HG03439 (cell line): ENCODE measurements at regions not wholly inside any gene's neighbourhood (a gene's known extent, or its start where the extent isn't known, plus 50 kb on each side); places are given as distances from the start of the nearest gene placed in this dataset.
"Not testable (repeated sequence)": the region's sequence is repeated elsewhere in the genome, so short reads cannot be mapped to it uniquely, and the experiment has no call there.

Experiments used
- ATAC-seq: cut with Tn5 transposase; IDR thresholded peaks from one replicate; pipeline ENCODE4 v1.9.1; 2021; ENCODE audit warnings: mild to moderate bottlenecking, moderate library complexity; ENCODE audit not compliant: unreplicated experiment

DNA sequence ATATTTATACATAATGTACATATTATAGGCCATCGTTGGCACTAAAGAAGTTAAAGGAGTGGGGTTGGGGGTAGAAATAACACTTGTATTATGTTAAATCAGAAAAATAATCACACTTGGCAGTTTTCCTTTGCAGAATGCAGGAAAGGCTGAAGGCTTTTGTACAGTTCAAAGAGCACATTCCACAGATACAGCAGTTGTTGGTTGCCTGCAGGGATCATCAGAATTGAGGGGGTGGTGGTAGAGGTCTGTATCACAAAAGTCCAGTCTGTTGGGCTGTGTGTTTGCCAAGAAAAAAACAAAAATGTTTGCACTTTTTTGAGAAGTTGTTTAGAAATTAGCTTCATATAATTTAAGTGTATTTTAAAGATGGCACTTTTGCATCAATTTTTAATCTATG, 231.8 kb upstream of the FOXP2 start:
- no peak for ATAC-seq

DNA sequence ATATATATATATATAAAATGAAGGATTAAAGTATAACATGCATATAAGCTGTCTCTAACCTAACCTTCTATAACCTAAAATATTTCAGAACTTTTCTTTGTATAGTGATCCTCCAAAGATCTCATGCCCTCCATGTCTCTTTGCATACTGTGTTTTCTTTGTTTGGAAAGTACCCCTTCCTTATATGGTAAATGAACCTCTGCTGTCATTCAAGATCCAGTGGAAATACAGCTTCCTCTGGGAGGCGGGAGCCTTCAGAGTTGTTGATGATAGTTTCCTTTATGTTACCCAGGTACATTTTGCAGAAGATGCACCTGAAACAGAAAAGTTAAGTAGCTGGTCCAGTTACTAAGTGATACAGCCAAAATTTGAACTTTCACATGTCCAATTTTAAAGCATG, 233.3 kb upstream of the FOXP2 start:
- no peak for ATAC-seq

DNA sequence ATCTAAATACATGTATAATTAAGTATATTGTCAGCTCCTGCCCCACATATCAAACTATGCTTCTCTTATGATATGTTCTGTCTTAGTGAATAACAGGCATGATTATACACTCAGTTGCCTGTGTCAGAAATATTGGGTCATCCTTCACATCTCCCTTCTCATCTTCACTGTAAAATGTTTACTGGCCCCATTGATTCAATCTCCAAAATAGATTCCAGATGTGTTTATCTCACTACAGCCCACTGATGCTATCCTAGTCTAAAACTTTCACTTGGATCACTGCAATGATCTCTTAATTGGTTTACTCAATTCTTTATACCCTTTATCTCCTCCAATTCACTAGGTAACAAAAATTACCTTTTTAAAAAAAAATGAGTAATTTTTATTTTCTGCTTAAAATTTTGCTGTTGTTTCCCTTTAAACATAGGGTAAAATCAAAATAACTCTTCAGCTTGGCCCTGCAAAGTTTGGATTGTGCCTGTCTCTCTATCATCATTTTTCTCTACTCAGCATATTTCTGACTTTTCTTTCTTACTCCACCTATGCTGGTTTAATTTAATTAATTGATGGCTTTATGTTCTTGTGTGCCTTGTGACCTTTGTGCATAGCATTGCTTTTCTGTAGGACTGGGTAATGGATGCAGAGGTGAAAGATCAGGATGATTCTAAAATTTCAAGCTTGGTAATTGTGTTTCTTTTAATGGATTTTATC, 233.9 kb upstream of the FOXP2 start:
- no peak for ATAC-seq

DNA sequence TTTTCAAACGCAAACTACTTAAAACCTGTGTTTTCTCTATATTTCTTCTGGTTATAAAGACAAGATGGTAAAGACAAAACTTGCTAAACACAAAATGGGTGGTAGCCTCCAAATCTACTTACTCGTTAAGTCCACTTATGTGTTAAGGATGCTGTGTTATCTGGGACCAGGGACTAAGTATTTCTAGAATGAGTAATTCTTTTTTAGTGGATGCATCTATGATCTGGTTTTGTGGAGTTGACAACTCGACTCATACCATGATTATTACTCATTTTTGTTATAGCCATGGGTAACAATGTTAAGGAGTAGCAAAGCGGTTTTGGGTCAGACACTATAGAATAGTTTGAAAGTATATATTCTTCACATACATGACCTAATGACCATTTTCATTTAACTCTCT, 239.5 kb upstream of the FOXP2 start:
- no peak for ATAC-seq

DNA sequence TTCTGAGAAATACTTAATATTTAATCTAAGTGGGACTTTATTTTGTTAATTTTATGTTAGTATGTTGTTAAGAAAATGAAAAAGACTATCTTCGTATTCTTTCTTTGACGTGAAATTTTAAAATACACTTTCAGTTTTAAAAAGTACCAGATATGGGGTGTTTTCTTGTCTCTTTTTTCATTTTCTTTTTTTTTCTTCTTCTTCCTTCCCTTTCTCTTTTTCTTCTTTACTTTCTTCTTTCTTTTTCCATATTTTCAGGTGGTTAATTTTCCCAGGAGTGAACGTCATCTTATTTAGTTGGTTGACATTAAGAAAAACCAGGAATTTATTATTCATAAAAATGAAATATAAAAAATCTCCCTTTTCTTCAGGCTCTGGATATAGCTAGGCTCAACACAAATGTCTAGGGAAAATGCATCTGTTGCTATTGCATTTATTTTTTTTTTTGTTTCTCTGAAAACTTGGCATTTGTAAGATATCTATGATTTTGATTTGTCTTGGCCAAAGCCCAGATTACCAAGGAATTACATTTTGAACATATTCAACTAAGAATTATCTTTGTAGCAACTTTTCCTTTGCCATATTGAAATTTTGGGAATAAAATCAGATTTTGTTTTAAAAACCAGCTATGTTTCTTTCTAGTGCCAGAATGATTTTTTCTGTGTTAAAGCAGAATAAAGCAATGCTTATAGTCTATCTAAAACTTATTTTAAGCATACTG, 241.3 kb upstream of the FOXP2 start:
- no peak for ATAC-seq

DNA sequence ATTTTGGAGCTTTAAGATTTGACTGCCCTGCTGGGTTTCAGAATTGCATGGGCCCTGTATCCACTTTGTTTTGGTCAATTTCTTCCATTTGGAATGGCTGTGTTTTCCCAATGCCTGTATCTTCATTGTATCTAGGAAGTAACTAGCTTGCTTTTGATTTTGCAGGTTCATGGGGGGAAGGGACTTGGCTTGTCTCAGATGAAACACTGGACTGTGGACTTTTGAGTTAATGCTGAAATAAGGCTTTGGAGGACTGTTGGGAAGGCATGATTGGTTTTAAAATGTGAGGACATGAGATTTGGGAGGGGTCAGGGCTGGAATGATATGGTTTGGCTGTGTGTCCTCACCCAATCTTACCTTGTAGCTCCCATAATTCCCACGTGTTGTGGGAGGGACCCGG, 245.2 kb upstream of the FOXP2 start:
- ATAC-seq = not testable (repeated sequence)

DNA sequence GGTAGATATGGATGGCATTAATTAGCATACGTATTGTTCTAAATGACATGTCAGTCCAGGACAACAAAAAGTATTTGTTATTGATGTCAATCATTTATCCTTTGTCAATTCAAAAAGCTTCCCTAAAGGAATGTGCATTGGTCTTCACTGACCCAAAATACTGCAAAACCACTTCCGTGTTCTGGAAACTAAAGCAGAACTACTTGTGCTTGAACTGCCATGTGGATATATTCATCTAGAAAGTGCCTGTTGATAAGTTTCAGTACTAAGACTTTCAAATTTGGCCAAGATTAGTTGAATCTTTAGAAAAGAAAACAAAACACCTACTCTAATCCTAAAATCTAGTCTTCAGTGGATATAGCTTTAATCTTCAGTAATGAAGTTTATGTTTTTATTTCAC, 242.1 kb upstream of the PPP1R3A start:
- no peak for ATAC-seq

DNA sequence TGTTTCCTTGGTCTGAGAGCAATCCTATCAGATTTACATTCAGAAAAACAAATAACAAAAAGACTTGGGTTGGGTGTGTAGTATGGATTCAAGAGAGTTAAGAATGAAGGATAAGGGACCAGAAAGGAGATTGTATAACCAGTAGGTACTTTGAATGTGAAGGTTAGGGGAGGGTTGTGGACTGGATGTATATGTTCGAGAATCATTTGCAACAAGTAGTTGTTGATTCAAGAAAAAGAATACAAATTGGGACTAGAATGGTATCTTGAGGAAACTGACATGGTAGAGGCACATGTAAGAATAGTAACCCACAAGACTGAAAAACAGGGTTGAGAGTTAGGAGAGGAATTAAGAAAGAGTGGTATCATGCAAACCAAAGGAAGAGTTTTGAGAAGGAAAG, 240.0 kb upstream of the PPP1R3A start:
- ATAC-seq = no peak

DNA sequence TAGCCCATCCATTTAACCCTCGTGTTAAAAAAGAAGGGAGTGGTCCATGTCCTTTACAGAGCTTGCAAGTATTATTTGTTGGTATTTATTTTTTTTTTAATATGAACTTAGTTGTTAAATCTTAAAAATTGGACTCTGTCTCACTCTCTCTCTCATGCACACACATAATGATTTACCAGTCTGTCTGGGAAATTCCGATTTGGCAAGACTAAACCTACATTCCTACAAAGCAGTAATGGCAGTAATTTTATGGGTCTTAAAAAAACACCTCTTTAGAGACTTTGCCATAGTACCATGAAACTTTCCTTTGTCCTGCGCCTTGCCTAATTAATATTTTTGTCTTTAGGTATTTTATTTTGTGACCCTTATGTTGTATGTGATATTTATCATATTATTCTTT, 239.5 kb upstream of the PPP1R3A start:
- ATAC-seq = no peak

DNA sequence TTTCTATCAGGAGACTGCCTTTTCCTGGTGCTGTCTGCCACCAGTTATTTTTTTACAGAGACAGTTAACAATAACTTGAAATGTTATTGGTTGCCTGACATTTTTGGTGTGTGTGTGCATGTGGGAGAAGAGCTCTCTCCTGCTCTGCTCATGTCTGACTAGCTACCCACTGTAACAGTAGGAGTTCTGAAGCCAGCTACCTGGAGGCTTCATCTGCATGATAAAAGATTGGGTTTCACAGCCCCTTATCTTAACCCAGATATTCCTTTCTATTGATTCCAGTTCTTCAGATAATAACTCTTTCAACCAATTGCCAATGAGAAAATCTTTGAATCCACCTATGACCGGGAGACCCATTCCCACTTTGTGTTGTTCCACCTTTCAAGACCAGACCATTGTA, 237.4 kb upstream of the PPP1R3A start:
- ATAC-seq = no peak

DNA sequence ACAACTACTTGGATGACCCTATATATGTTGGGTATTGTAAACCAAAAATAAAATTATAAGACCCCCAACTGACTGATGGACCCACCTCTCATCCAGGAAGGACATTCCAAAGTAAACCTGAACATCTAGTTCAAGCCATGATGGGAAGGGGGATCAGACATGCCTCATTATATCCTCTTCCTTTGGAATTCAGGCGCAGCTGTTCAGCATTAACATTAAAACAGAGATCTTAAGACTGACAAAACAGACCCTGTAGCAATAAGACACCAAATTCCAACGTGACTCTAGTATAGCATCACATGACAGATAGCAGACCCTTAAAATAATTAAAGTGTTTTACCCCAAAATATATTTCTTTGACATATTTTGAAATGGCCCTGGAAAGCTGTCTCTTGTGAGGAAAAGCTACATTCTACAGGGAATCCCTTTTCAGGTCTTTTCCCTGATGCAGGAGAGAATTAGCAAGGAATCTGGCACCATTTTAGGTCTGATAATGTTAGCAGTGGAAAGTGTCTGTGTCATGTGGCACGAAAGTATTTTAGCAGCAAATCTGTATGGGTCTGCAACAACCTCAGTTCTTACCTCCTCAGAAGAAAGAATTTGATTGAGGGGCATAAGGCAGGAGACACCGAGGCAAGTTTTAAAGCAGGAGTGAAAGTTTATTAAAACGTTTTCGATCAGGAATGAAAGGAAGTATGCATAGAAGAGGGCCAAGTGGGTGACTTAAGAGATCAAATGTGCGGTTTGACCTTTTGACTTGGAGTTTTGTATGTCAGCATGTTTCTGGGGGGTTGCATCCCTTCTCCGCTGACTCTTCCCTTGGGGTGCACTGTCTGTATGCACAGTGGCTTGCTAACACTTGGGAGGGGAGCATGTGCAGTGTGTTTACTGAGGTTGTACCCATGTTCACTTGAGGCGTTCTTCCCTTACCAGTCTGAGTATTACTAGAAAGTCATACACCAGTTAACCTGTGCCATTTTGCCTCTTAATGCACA, 236.6 kb upstream of the PPP1R3A start:
- ATAC-seq = no peak

DNA sequence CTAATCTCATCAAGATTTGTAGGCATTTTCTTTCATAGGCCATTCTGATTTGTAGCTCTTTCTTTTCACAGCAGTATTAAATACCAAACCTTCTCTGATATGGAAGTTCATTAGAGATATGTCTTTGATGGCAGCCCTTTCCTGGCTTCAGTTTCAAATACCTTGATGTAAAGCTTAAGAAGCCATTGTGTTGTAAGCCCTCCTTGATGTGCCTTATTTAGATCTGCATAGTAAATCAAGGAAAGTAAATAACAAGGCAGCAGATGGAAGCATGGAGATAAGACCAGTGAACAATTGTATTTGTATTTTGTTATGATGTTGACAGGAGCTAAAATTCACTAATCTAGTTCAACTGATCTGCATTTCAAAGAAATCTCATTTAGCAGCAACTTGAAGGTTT, 234.9 kb upstream of the PPP1R3A start:
- no peak for ATAC-seq

DNA sequence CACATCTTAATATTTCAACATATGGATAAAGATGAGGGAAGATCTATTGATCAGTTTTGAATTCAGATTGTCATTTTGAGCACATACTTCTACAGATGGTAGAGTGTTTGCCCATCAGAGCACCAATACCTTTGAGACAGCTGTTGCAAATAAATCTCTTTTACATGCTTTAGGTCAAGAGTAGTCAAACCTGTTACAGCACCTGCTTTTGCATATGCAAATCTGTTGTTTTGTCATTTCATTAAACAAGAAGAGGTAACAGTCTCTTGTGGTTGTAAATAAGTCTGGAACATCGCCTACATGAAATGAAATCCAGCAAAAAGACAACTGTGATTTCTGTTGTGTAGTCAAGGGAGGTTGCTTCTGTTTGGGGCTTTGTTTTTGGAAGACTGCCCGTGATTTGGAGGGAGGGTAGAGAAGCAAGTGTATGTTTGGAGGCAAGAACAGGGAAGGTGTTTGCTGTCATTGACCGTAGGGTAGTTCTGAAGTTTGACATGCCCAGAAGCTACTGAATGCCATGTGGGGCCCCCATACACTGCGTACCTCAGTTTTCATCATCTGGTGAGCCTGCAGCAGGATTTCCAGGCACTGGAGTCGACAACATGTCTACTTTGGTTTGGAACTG, 233.6 kb upstream of the PPP1R3A start:
- no peak for ATAC-seq

DNA sequence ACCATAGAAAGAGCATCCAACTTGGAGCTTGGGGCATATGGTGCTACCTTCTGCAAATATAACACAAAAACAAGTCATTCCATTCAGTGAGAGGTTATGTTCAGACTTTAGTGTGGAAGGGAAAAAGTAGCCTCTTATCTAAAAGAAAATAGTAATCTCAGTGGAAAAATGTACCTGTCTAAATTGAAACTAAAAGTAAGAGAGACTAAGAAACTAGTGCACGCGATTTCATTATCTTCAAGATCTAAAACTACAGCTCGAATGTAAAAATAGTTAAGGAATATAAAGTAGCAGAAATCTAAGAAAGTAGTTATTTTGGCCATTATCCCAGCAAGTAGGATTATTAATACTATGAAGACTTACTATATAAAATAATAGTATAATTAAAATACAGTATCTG, 233.0 kb upstream of the PPP1R3A start:
- no peak for ATAC-seq

DNA sequence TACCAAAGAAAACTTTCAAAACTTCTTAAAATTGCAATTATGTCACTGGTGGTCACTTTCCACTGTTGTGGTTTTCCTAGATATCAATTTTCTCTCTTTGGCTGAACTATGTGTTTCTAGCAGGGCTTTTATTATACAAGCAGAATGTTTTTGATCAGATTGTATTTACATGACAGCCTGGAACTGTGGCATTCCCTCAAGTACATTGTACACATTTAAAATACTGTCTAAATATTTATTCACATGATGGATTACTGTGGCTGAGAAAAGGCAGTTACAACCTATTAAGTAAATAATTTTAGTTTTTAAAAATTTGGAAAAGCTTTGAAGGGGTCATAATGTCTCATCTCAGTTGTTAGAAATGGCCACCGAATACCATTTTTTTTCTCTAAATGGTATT, 231.9 kb upstream of the PPP1R3A start:
- ATAC-seq = no peak

DNA sequence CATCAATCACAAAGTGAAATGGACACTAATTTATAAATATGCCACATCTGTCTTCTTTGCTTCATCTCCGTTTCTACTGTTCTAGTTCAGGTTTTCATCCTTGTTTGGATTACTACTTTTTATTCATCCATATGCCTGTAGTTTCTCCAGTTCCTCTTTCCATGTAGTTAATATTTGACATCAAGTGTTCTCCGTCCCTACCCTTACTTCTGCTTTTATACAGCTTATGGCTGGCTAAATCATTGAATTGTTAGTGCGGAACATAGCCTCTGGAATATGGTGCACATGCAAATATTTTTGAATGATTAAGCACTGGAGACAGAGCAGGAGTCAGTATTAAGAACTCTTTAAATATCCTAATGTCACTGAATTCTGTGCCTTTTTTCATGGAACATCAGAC, 230.0 kb upstream of the PPP1R3A start:
- ATAC-seq = no peak

DNA sequence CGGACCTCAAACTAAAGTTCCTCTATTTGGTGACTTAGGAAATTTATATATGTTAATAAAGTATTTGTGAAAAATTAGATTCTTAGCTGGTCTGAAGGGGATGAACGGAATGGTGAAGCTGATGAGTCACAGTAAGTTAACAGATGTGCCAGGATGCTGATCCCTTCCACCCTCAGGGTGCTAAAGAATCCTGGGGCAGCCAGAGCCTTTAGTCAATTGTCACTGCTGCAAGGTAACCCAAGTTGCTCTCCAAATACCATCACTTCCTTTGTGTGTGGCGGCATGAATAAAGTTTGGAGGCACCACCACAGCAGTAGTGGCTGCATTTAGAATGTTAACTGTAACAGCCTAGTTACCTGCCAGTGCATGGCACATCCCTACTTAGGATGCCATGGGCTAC, 222.6 kb upstream of the PPP1R3A start:
- no peak for ATAC-seq

DNA sequence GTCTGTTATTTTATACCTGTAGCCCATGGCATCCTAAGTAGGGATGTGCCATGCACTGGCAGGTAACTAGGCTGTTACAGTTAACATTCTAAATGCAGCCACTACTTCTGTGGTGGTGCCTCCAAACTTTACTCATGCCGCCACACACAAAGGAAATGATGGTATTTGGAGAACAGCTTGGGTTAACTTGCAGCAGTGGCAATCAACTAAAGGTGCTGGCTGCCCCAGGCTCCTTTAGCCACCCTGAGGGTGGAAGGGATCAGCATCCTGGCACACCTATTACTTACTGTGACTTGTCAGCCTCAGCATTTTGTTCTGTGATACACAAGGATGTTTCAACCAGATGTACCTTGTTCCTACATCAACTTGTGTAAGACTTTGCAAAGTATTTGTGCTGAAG, 221.8 kb upstream of the PPP1R3A start:
- no peak for ATAC-seq

DNA sequence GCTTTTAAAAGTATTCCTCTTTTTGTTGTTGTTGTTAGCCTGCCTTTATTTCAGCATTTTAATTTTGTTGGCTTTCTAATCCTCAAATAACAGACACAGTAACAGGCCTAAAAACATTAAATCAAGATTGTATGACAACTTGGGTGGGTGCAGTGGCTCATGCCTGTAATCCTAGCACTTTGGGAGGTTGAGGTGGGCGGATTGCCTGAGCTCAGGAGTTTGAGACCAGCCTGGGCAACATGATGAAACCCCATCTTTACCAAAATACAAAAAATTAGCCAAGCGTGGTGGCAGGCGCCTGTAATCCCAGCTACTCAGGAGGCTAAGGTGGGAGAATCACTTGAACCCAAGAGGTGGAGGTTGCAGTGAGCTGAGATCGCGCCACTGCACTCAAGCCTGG, 220.9 kb upstream of the PPP1R3A start:
- not testable (repeated sequence) for ATAC-seq

DNA sequence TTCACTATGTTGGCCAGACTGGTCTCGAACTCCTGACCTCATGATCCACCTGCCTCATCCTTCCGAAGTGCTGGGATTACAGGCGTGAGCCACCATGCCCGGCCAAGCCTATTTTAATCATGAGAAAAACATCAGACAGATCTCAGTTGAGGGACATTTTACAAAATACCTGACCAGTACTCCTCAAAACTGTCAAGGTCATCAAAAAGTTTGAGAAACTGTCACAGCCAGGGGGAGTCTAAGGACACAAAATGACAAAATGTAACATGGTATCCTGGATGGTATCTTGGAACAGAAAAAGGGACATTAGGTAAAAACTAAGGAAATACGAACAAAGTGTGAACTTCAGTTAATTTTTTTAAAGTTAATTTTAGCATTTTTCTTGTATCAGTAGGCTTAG, 219.8 kb upstream of the PPP1R3A start:
- ATAC-seq = no peak

DNA sequence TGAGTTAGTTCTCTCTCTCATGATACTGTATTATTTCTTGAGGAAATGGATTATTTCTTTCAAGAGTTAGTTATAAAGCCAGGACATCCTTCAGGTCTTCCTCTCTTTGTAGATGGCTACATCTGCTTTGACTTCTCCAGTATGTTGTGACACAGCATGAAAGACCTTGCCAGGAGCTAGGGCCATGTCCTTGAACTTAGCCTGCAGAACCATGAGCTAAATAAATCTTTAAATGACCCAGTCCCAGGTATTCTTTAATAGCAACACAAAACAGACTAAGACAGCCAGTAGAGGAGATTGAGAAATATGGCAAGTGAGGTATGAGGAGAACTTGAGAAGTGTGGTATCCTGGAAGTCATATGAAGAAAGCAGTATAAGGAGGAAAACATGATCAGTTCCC, 214.9 kb upstream of the PPP1R3A start:
- no peak for ATAC-seq
